Left ventricle myocardium superior (tissue), 1 donor: ENCODE measurements at regions not wholly inside any gene's neighbourhood (a gene's known extent, or its start where the extent isn't known, plus 50 kb on each side); places are given as distances from the start of the nearest gene placed in this dataset. TPM values are rescaled to one million over a fixed set of nuclear protein-coding genes. Genes with fewer than 3 reads are reported as not detected.
"Not testable (repeated sequence)": the region's sequence is repeated elsewhere in the genome, so short reads cannot be mapped to it uniquely, and the experiment has no call there.

Experiments
- ATAC-seq: fragments of 200-7000 bp; cut with Tn5 transposase; one replicate; pipeline ENCODE4 v1.9.1; 2020; ENCODE audit warnings: mild to moderate bottlenecking, moderate library complexity
- DNase-seq: peaks from one replicate; pipeline ENCODE4 v3.0.0-alpha.2; 2020
- intact Hi-C: fragments of 100-400 bp; cut with micrococcal nuclease; formaldehyde crosslinking; loops from one replicate; pipeline ENCODE4 v1.11.0; 2022
- microRNA-seq: library from miRNA; unstranded; fragments of <30 nt; microRNA quantifications from one replicate; pipeline ENCODE4 v1.2.0, GENCODE V29; 2020; ENCODE audit warnings: borderline number of aligned reads
- donor health status: DM: no; HTN: yes; CAD: no; lungs with severe emphysema.

- intact Hi-C loops, DNase-seq: not testable (repeated sequence)
- peak; percentile 81 for ATAC-seq
Measured at GRCh38 chr1:148245443-148245842, 93.4 kb upstream of the NBPF11 start.

- intact Hi-C loops, ATAC-seq, DNase-seq: not testable (repeated sequence)
Measured at GRCh38 chr1:148233250-148233649, 81.2 kb upstream of the NBPF11 start.

GRCh38 chr1:148228846-148229245 lies 76.8 kb upstream of the NBPF11 start:
- DNase-seq, ATAC-seq, intact Hi-C loops: not testable (repeated sequence)

GRCh38 chr1:148222399-148223159 lies 70.5 kb upstream of the NBPF11 start:
- intact Hi-C loops, DNase-seq, ATAC-seq: not testable (repeated sequence)

GRCh38 chr1:148221593-148221992 lies 69.5 kb upstream of the NBPF11 start:
- DNase-seq, ATAC-seq, intact Hi-C loops: not testable (repeated sequence)

- intact Hi-C loops, DNase-seq: not testable (repeated sequence)
- peak; percentile 43 for ATAC-seq
Measured at GRCh38 chr1:148219229-148219628, 67.1 kb upstream of the NBPF11 start.

- DNase-seq, ATAC-seq, intact Hi-C loops: not testable (repeated sequence)
Measured at GRCh38 chr1:148211191-148211590, 59.1 kb upstream of the NBPF11 start.

- intact Hi-C loops, DNase-seq: not testable (repeated sequence)
- ATAC-seq, result peak; percentile 36
Measured at GRCh38 chr1:148210624-148211023, 58.5 kb upstream of the NBPF11 start.

- intact Hi-C loops, ATAC-seq, DNase-seq: not testable (repeated sequence)
Measured at GRCh38 chr1:148210166-148210565, 58.1 kb upstream of the NBPF11 start.

GRCh38 chr1:148202013-148202412 lies 49.9 kb upstream of the NBPF11 start:
- ATAC-seq, DNase-seq, intact Hi-C loops: not testable (repeated sequence)

Small RNA genes lying in the stretch of these regions (microRNA-seq; reads per million reads assigned to microRNA genes)
- not detected for gene MIR5087
- gene MIR6077, result not detected
